ENCODE measurements at regions not wholly inside any gene's neighbourhood (a gene's known extent, or its start where the extent isn't known, plus 50 kb on each side); places are given as distances from the start of the nearest gene placed in this dataset.

DNA sequence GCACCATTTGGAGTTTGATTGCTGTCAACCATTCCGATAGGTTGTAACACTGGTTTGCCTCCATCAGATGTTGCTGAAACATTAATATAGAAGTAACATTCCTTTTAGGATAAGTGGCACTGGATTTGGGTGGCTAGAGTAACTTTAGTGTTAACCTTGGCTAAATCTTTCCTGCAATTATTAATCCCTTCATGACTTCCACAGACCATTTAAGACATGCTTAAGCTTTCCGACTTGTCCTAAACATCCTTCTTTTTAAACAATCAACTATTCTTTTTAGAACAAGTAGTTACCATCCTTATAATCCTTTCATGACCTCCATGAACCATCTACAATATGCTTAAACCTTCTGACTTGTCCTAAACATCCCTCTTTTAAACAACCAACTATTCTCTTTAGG is 465.5 kb downstream of the DCDC2C start:
- TF ChIP-seq EZH2 (IDR thresholded peaks at IDR 0.05; ENCODE audit: low read depth) (no peak), CTCF (conservative IDR thresholded peaks at IDR 0.05) (no peak)
